Activated CD8-positive, alpha-beta memory T cell treated with anti-CD3 and anti-CD28 coated beads for 24 hours (primary cell): ENCODE measurements at regions not wholly inside any gene's neighbourhood (a gene's known extent, or its start where the extent isn't known, plus 50 kb on each side); places are given as distances from the start of the nearest gene placed in this dataset.
"Not testable (repeated sequence)": the region's sequence is repeated elsewhere in the genome, so short reads cannot be mapped to it uniquely, and the experiment has no call there.

Experiments used
- DNase-seq: peaks from one replicate; pipeline ENCODE4 v3.0.0-alpha.2; 2020

GRCh38 chr5:154652746-154653417 is 102.3 kb upstream of the LARP1 start:
- DNase-seq = no peak

GRCh38 chr5:154651795-154652194 is 103.4 kb upstream of the LARP1 start:
- DNase-seq = not testable (repeated sequence)

- no peak for DNase-seq
Observed at GRCh38 chr5:154648706-154649105, 106.5 kb upstream of the LARP1 start.

- DNase-seq = no peak
Observed at GRCh38 chr5:154648229-154648628, 106.9 kb upstream of the LARP1 start.

- DNase-seq = no peak
Observed at GRCh38 chr5:154647761-154648145, 107.4 kb upstream of the LARP1 start.

- peak; percentile 73 for DNase-seq
Observed at GRCh38 chr5:154647114-154647760, 107.9 kb upstream of the LARP1 start.

- peak; percentile 70 for DNase-seq
Observed at GRCh38 chr5:154646745-154647113, 108.4 kb upstream of the LARP1 start.

GRCh38 chr5:154644745-154645411 is 110.3 kb upstream of the LARP1 start:
- DNase-seq = no peak

- no peak for DNase-seq
Observed at GRCh38 chr5:154642499-154643245, 112.5 kb upstream of the LARP1 start.

- not testable (repeated sequence) for DNase-seq
Observed at GRCh38 chr5:154640213-154640831, 114.9 kb upstream of the LARP1 start.

- not testable (repeated sequence) for DNase-seq
Observed at GRCh38 chr5:154636786-154637185, 118.4 kb upstream of the LARP1 start.

- DNase-seq = not testable (repeated sequence)
Observed at GRCh38 chr5:154636271-154636670, 118.9 kb upstream of the LARP1 start.

- DNase-seq = not testable (repeated sequence)
Observed at GRCh38 chr5:154633744-154634143, 121.4 kb upstream of the LARP1 start.

- DNase-seq = no peak
Observed at GRCh38 chr5:154631141-154631540, 124.0 kb upstream of the LARP1 start.

GRCh38 chr5:154630410-154630809 is 124.8 kb upstream of the LARP1 start:
- no peak for DNase-seq

GRCh38 chr5:154628685-154629084 is 126.5 kb upstream of the LARP1 start:
- DNase-seq = no peak

- DNase-seq = no peak
Observed at GRCh38 chr5:154627698-154628678, 127.2 kb upstream of the LARP1 start.

GRCh38 chr5:154626876-154627557 is 128.2 kb upstream of the LARP1 start:
- DNase-seq = no peak

GRCh38 chr5:154625031-154625430 is 130.1 kb upstream of the LARP1 start:
- DNase-seq = peak; percentile 15

- peak; percentile 24 for DNase-seq
Observed at GRCh38 chr5:154624341-154624740, 130.8 kb upstream of the LARP1 start.

GRCh38 chr5:154620411-154620810 is 134.8 kb upstream of the LARP1 start:
- no peak for DNase-seq
